B cell (primary cell): ENCODE measurements at regions not wholly inside any gene's neighbourhood (a gene's known extent, or its start where the extent isn't known, plus 50 kb on each side); places are given as distances from the start of the nearest gene placed in this dataset.

Source experiments
- ATAC-seq: fragments of 200-7000 bp; cut with Tn5 transposase; one replicate; pipeline ENCODE4 v1.10.0; 2021; ENCODE audit warnings: low read depth, mild to moderate bottlenecking, moderate number of reproducible peaks, moderate library complexity
- CTCF ChIA-PET: fragments of 350-600 bp; sonication (Branson Sonifier 250); formaldehyde crosslinking; loops from one replicate; lab custom pipeline; 2021; ENCODE audit warnings: antibody characterized with exemption, inconsistent platforms; lab: Charles Lee
- POLR2A ChIA-PET: fragments of 350-600 bp; sonication (Branson Sonifier 250); formaldehyde crosslinking; loops from one replicate; lab custom pipeline; 2021; ENCODE audit warnings: antibody characterized with exemption; lab: Charles Lee
- DNase-seq: peaks from one replicate; pipeline ENCODE4 v3.0.0; 2013
- H2AFZ ChIP-seq: 2 replicates; pipeline ENCODE4 v1.6.1; 2012; ENCODE audit warnings: mild to moderate bottlenecking, low read depth, low read length; ENCODE audit not compliant: insufficient read depth, poor library complexity, severe bottlenecking
- H3K27ac ChIP-seq, 2 donors: 1 replicate in 1 of 2; 2 replicates in 1 of 2; pipeline ENCODE4 v1.5.1; 2012 to 2013; ENCODE audit warnings: low read length in 2 of 2, mild to moderate bottlenecking in 2 of 2, moderate library complexity in 1 of 2
- H3K27me3 ChIP-seq, 4 experiments: fragments of 200-600 bp in 1 of 4; sonication (generic) in 1 of 4; replicated peaks in 1 of 4; 1 replicate in 2 of 4; 2 replicates in 2 of 4; pipeline versions ENCODE4 v1.6.1 to v1.7.0; 2013 to 2016; ENCODE audit warnings: low read length in 3 of 4, mild to moderate bottlenecking in 2 of 4, mixed read lengths in 1 of 4, moderate library complexity in 1 of 4; ENCODE audit not compliant: insufficient read depth in 4 of 4, control insufficient read depth in 3 of 4; ENCODE audit errors: control extremely low read depth in 1 of 4
- H3K36me3 ChIP-seq, 2 experiments: replicated peaks in 1 of 2; 1 replicate in 1 of 2; 2 replicates in 1 of 2; pipeline versions ENCODE4 v1.6.1 to v1.7.1; 2013; ENCODE audit warnings: low read length in 1 of 2; ENCODE audit not compliant: insufficient read depth in 2 of 2, control insufficient read depth in 1 of 2; ENCODE audit errors: control extremely low read depth in 1 of 2, extremely low read depth in 1 of 2
- H3K4me1 ChIP-seq, 2 donors: fragments of 200-600 bp in 1 of 2; sonication (generic) in 1 of 2; 1 replicate in 1 of 2; 2 replicates in 1 of 2; pipeline versions ENCODE4 v1.5.1 to v1.6.1; 2013 to 2017; ENCODE audit warnings: low read length in 2 of 2; ENCODE audit not compliant: control insufficient read depth in 2 of 2, insufficient read depth in 2 of 2
- H3K4me2 ChIP-seq: replicated peaks from 2 replicates; pipeline ENCODE3; 2012; ENCODE audit warnings: mild to moderate bottlenecking, low read depth, low read length; ENCODE audit not compliant: poor library complexity, severe bottlenecking
- H3K4me3 ChIP-seq, 5 experiments: fragments of 200-600 bp in 1 of 5; sonication (generic) in 1 of 5; 1 replicate in 3 of 5; 2 replicates in 2 of 5; pipeline versions ENCODE4 v1.5.1 to v1.7.0; 2011 to 2016; ENCODE audit warnings: low read length in 4 of 5, mild to moderate bottlenecking in 4 of 5, low read depth in 2 of 5, control low read depth in 1 of 5, moderate library complexity in 1 of 5; ENCODE audit not compliant: insufficient read depth in 1 of 5; ENCODE audit errors: control extremely low read depth in 1 of 5, extremely low read depth in 1 of 5
- H3K79me2 ChIP-seq: fragments of 200-600 bp; sonication (generic); one replicate; pipeline ENCODE4 v1.6.0; 2016; ENCODE audit warnings: low read length; ENCODE audit not compliant: control insufficient read depth, insufficient read depth
- H3K9ac ChIP-seq: fragments of 200-600 bp; sonication (generic); 2 replicates; pipeline ENCODE4 v1.6.1; 2017; ENCODE audit warnings: mild to moderate bottlenecking, low read length, moderate library complexity
- H3K9me3 ChIP-seq, 3 donors: one replicate each; pipeline versions ENCODE4 v1.6.1 to v1.7.1; 2013; ENCODE audit warnings: low read length in 2 of 3; ENCODE audit not compliant: control insufficient read depth in 2 of 3, insufficient read depth in 1 of 3; ENCODE audit errors: control extremely low read depth in 1 of 3
- H4K20me1 ChIP-seq: 2 replicates; pipeline ENCODE4 v1.6.0; 2012; ENCODE audit warnings: mild to moderate bottlenecking, low read length; ENCODE audit not compliant: insufficient read depth, control insufficient read depth, poor library complexity, severe bottlenecking
- H3K27ac Mint-ChIP-seq: one replicate; pipeline ENCODE4 v1.8.0; 2021; ENCODE audit warnings: mixed read lengths
- H3K27me3 Mint-ChIP-seq: one replicate; pipeline ENCODE4 v1.8.0; 2021; ENCODE audit warnings: mixed read lengths
- H3K4me1 Mint-ChIP-seq: one replicate; pipeline ENCODE4 v1.8.0; 2021; ENCODE audit warnings: mixed read lengths
- H3K4me3 Mint-ChIP-seq: one replicate; pipeline ENCODE4 v1.8.0; 2021; ENCODE audit warnings: mixed read lengths
- H3K9me3 Mint-ChIP-seq: one replicate; pipeline ENCODE4 v1.8.0; 2022; ENCODE audit warnings: mixed read lengths; ENCODE audit not compliant: insufficient read depth
- CTCF ChIP-seq: fragments of 200-600 bp; IDR thresholded peaks from one replicate; pipeline ENCODE4 v1.8.0; 2022; ENCODE audit warnings: antibody characterized with exemption, mild to moderate bottlenecking
- EZH2 ChIP-seq: IDR thresholded peaks from 2 replicates; pipeline ENCODE4 v1.6.1; 2012; ENCODE audit warnings: borderline replicate concordance, low read depth, mild to moderate bottlenecking, moderate library complexity, low read length; ENCODE audit not compliant: insufficient read depth, poor library complexity, severe bottlenecking
- WGBS: methylation state at CpG from one replicate; pipeline ENCODE4 v1.1.5; 2013; ENCODE audit warnings: missing lambda C conversion rate; ENCODE audit not compliant: insufficient coverage; 5-methylcytosine and 5-hydroxymethylcytosine counted together
- intact Hi-C: fragments of 100-400 bp; cut with micrococcal nuclease; formaldehyde crosslinking; loops from one replicate; pipeline ENCODE4 v1.10.0; 2022

- ATAC-seq (no peak), DNase-seq (no peak)
- no peaks in the 10 kb centered on the region for H3K9me3 Mint-ChIP-seq
- ChIA-PET POLR2A (no interaction called here), CTCF (no interaction called here)
- H4K20me1 ChIP-seq, result no peaks in the 10 kb centered on the region
- no peaks in the 10 kb centered on the region for H3K36me3 ChIP-seq
- H3K27ac Mint-ChIP-seq, result no peak overlapping the region
- H3K27me3 ChIP-seq, result no peaks in the 10 kb centered on the region
- peaks cover 7% of the 10 kb centered on the region for H3K27me3 Mint-ChIP-seq
- no peak overlapping the region for H3K27ac ChIP-seq
- no peaks in the 10 kb centered on the region for H3K4me1 Mint-ChIP-seq
- H2AFZ ChIP-seq, result no peak overlapping the region
- H3K79me2 ChIP-seq, result no peaks in the 10 kb centered on the region
- no peak overlapping the region for H3K4me2 ChIP-seq
- no CpG with 5 or more reads among the region's 3 CpGs for WGBS
- no peaks in the 10 kb centered on the region for H3K9me3 ChIP-seq
- H3K4me1 ChIP-seq, result no peaks in the 10 kb centered on the region
- intact Hi-C loops, result no loop called here
- no peak overlapping the region for H3K4me3 Mint-ChIP-seq
- H3K4me3 ChIP-seq, result no peak overlapping the region
- no peak overlapping the region for H3K9ac ChIP-seq
- no peak for TF ChIP-seq CTCF
- no peak for TF ChIP-seq EZH2
Observed at GRCh38 chr5:17890501-17890900, 256.2 kb downstream of the TAF11L14 start.

- 94% methylated on average over 6 of the region's 6 CpGs for WGBS
- peaks cover 1% of the 10 kb centered on the region for H3K27me3 Mint-ChIP-seq
- Histone ChIP-seq H3K4me3 (no peak overlapping the region), H3K27ac (no peak overlapping the region), H3K4me2 (no peak overlapping the region), H3K27me3 (no peaks in the 10 kb centered on the region), H3K9me3 (no peaks in the 10 kb centered on the region), H3K79me2 (no peaks in the 10 kb centered on the region), H2AFZ (no peak overlapping the region), H3K36me3 (no peaks in the 10 kb centered on the region), H3K9ac (no peak overlapping the region), H3K4me1 (no peaks in the 10 kb centered on the region), H4K20me1 (no peaks in the 10 kb centered on the region)
- no peak for TF ChIP-seq EZH2
- TF ChIP-seq CTCF, result no peak
- H3K9me3 Mint-ChIP-seq, result no peaks in the 10 kb centered on the region
- no peaks in the 10 kb centered on the region for H3K4me1 Mint-ChIP-seq
- intact Hi-C loops, result no loop called here
- CTCF ChIA-PET, result no interaction called here
- no peak overlapping the region for H3K27ac Mint-ChIP-seq
- ATAC-seq (no peak), DNase-seq (no peak)
- POLR2A ChIA-PET, result no interaction called here
- no peak overlapping the region for H3K4me3 Mint-ChIP-seq
Observed at GRCh38 chr5:17891881-17892280, 257.6 kb downstream of the TAF11L14 start.
